ENCODE measurements at regions not wholly inside any gene's neighbourhood (a gene's known extent, or its start where the extent isn't known, plus 50 kb on each side); places are given as distances from the start of the nearest gene placed in this dataset.

- intact Hi-C loops (cut with micrococcal nuclease), result no loop called here
- H2AFZ ChIP-seq (ENCODE audit: low read depth, low read length), result no peak overlapping the region
- dilution Hi-C loops (cut with MboI; ENCODE audit: extremely low pct_ligation_motif_present, low sequenced_read_pairs), result no loop called here
Observed at GRCh38 chr17:45693792-45694191, 90.3 kb upstream of the CRHR1 start.

GRCh38 chr17:45696442-45696841 lies 87.7 kb upstream of the CRHR1 start:
- Histone ChIP-seq H3K27ac (ENCODE audit: insufficient read depth, low read depth, low read length) (no peak overlapping the region), H2AFZ (ENCODE audit: low read depth, low read length) (no peak overlapping the region), H3K27me3 (ENCODE audit: control insufficient read depth in 2 of 2, insufficient read depth in 2 of 2, low read length in 2 of 2) (peaks cover 0 to 3% of the 10 kb centered on the region in 2 experiments), H3K4me1 (ENCODE audit: control insufficient read depth, extremely low read depth, insufficient read depth, low read length) (no peaks in the 10 kb centered on the region), H3K79me2 (ENCODE audit: control insufficient read depth, insufficient read depth, low read length) (no peaks in the 10 kb centered on the region), H4K20me1 (replicated peaks; ENCODE audit: control insufficient read depth, extremely low read depth, insufficient read depth, low read length) (no peaks in the 10 kb centered on the region), H3K9me1 (replicated peaks; ENCODE audit: control insufficient read depth, extremely low read depth, insufficient read depth, low read length) (no peaks in the 10 kb centered on the region), H3K9ac (replicated peaks; ENCODE audit: extremely low read depth, insufficient read depth, low read length) (no peak overlapping the region), H3K4me2 (ENCODE audit: insufficient read depth, low read length) (no peak overlapping the region), H3K4me3 (replicated peaks in 1 of 3; ENCODE audit: insufficient read depth in 1 of 3, low read depth in 1 of 3, low read length in 3 of 3) (no peak overlapping the region), H3K36me3 (ENCODE audit: control insufficient read depth in 2 of 2, extremely low read depth in 1 of 2, insufficient read depth in 2 of 2, low read length in 2 of 2) (no peaks in the 10 kb centered on the region), H3K9me3 (replicated peaks; ENCODE audit: control insufficient read depth, insufficient read depth, low read length) (no peaks in the 10 kb centered on the region)
- DNase-seq (ENCODE audit: low read depth, low spot score) (no peak), FAIRE-seq (no peak)
- ChIA-PET CTCF (interaction anchor here (1.0 to 2.0 kb wide), 3 partner anchors 13 to 56 kb away, joined by 3 to 6 read pairs (median 3); no protein-coding TSS in a partner anchor), POLR2A (interaction anchor here (0.6 kb wide), 1 partner anchor 24 kb away, joined by 6 read pairs; no protein-coding TSS in a partner anchor)
- intact Hi-C loops (cut with micrococcal nuclease), result no loop called here
- BruUV-seq (replicated peaks), result no TSS peak
- dilution Hi-C loops (cut with MboI; ENCODE audit: extremely low pct_ligation_motif_present, low sequenced_read_pairs), result no loop called here
- TF ChIP-seq MYC (IDR thresholded peaks at IDR 0.05; ENCODE audit: low read depth, low read length) (no peak), EZH2 (IDR thresholded peaks at IDR 0.05; ENCODE audit: borderline replicate concordance, low read depth, low read length, severe bottlenecking) (no peak), CTCF (IDR thresholded peaks at IDR 0.05; ENCODE audit: extremely low read depth in 1 of 2, insufficient read depth in 1 of 2, low read depth in 1 of 2, low read length in 2 of 2) (no peak)

More at GRCh38 chr17:45693792-45694191, 90.3 kb upstream of the CRHR1 start:
- no peaks in the 10 kb centered on the region for H3K9me3 ChIP-seq (replicated peaks; ENCODE audit: control insufficient read depth, insufficient read depth, low read length)
- no peaks in the 10 kb centered on the region for H3K36me3 ChIP-seq (ENCODE audit: control insufficient read depth in 2 of 2, extremely low read depth in 1 of 2, insufficient read depth in 2 of 2, low read length in 2 of 2)
- no peaks in the 10 kb centered on the region for H3K79me2 ChIP-seq (ENCODE audit: control insufficient read depth, insufficient read depth, low read length)
- H3K4me1 ChIP-seq (ENCODE audit: control insufficient read depth, extremely low read depth, insufficient read depth, low read length), result no peaks in the 10 kb centered on the region
- TF ChIP-seq MAX (IDR thresholded peaks at IDR 0.05; ENCODE audit: insufficient read depth, insufficient read length) (no peak), POLR2A (IDR thresholded peaks at IDR 0.05; ENCODE audit: low read depth, low read length) (no peak)
- peaks cover 9 to 13% of the 10 kb centered on the region in 2 experiments for H3K27me3 ChIP-seq (ENCODE audit: control insufficient read depth in 2 of 2, insufficient read depth in 2 of 2, low read length in 2 of 2)
- H4K20me1 ChIP-seq (replicated peaks; ENCODE audit: control insufficient read depth, extremely low read depth, insufficient read depth, low read length), result no peaks in the 10 kb centered on the region
- H3K4me3 ChIP-seq (replicated peaks in 1 of 3; ENCODE audit: insufficient read depth in 1 of 3, low read depth in 1 of 3, low read length in 3 of 3), result no peak overlapping the region
- no peak for FAIRE-seq
- H3K9me1 ChIP-seq (replicated peaks; ENCODE audit: control insufficient read depth, extremely low read depth, insufficient read depth, low read length), result no peaks in the 10 kb centered on the region
- no TSS peak for BruUV-seq (replicated peaks)
- no peak overlapping the region for H3K4me2 ChIP-seq (ENCODE audit: insufficient read depth, low read length)
- ChIA-PET CTCF (no interaction called here), POLR2A (no interaction called here)
- no peak overlapping the region for H3K9ac ChIP-seq (replicated peaks; ENCODE audit: extremely low read depth, insufficient read depth, low read length)
- no peak overlapping the region for H3K27ac ChIP-seq (ENCODE audit: insufficient read depth, low read depth, low read length)
- no peak for DNase-seq (ENCODE audit: low read depth, low spot score)
